SK-N-SH (cell line): ENCODE measurements at regions not wholly inside any gene's neighbourhood (a gene's known extent, or its start where the extent isn't known, plus 50 kb on each side); places are given as distances from the start of the nearest gene placed in this dataset.

Experiments
- CTCF ChIA-PET: fragments of 300-600, 350-600 bp; formaldehyde crosslinking; extraction: SDS; loops from one replicate; lab custom pipeline; 2021; lab: Yijun Ruan, JAX
- POLR2A ChIA-PET: fragments of 350-600 bp; sonication (Branson Sonifier 250); formaldehyde crosslinking; extraction: SDS; loops from one replicate; lab custom pipeline; 2020; ENCODE audit warnings: antibody characterized with exemption, inconsistent platforms; lab: Yijun Ruan, JAX
- DNase-seq: peaks from one replicate; pipeline ENCODE4 v3.0.0; 2012
- H2AFZ ChIP-seq: fragments of 200-600 bp; sonication (generic); 2 replicates; pipeline ENCODE4 v1.8.1; 2016; ENCODE audit warnings: antibody characterized with exemption, mild to moderate bottlenecking, low read depth
- H3F3A ChIP-seq: fragments of 200-600 bp; sonication (generic); replicated peaks from 2 replicates; pipeline ENCODE3; 2016; ENCODE audit warnings: antibody characterized with exemption, mild to moderate bottlenecking; ENCODE audit not compliant: insufficient read depth
- H3K27ac ChIP-seq, 2 experiments: fragments of 200-500 bp in 1 of 2; fragments of 200-600 bp in 1 of 2; sonication (Bioruptor generic) in 1 of 2; sonication (generic), shearing (Covaris generic) in 1 of 2; 2 replicates each; pipeline versions ENCODE4 v1.5.1 to v1.6.1; 2014 to 2016; ENCODE audit warnings: low read depth in 2 of 2, inconsistent platforms in 1 of 2, low read length in 1 of 2, mild to moderate bottlenecking in 1 of 2, mixed read lengths in 1 of 2
- H3K27me3 ChIP-seq: fragments of 200-600 bp; sonication (generic), shearing (Covaris generic); 2 replicates; pipeline ENCODE4 v1.6.1; 2016; ENCODE audit warnings: mixed run types; ENCODE audit not compliant: insufficient read depth
- H3K36me3 ChIP-seq, 2 experiments: fragments of 200-500 bp in 1 of 2; fragments of 200-600 bp in 1 of 2; sonication (Bioruptor generic) in 1 of 2; sonication (generic) in 1 of 2; replicated peaks in 1 of 2; 2 replicates each; pipeline versions ENCODE3 to v1.5.1; 2014 to 2016; ENCODE audit warnings: low read length in 1 of 2, mild to moderate bottlenecking in 1 of 2; ENCODE audit not compliant: insufficient read depth in 2 of 2, control insufficient read depth in 1 of 2
- H3K4me1 ChIP-seq, 2 experiments: fragments of 200-500 bp in 1 of 2; fragments of 200-600 bp in 1 of 2; sonication (Bioruptor generic) in 1 of 2; sonication (generic), shearing (Covaris generic) in 1 of 2; 2 replicates each; pipeline versions ENCODE4 v1.5.1 to v1.6.1; 2014 to 2016; ENCODE audit warnings: low read depth in 1 of 2, low read length in 1 of 2, mixed run types in 1 of 2; ENCODE audit not compliant: insufficient read depth in 2 of 2, control insufficient read depth in 1 of 2
- H3K4me2 ChIP-seq: fragments of 200-600 bp; sonication (generic), shearing (Covaris generic); 2 replicates; pipeline ENCODE4 v1.6.1; 2017; ENCODE audit warnings: mixed run types
- H3K4me3 ChIP-seq, 2 experiments: fragments of 200-500 bp in 1 of 2; fragments of 200-600 bp in 1 of 2; sonication (Bioruptor generic) in 1 of 2; sonication (generic), shearing (Covaris generic) in 1 of 2; 2 replicates each; pipeline versions ENCODE4 v1.5.1 to v1.8.1; 2014 to 2016; ENCODE audit warnings: low read depth in 2 of 2, inconsistent platforms in 1 of 2, low read length in 1 of 2, mild to moderate bottlenecking in 1 of 2, mixed read lengths in 1 of 2, moderate library complexity in 1 of 2
- H3K79me2 ChIP-seq: fragments of 200-600 bp; sonication (generic); 2 replicates; pipeline ENCODE4 v1.8.1; 2017; ENCODE audit warnings: mild to moderate bottlenecking; ENCODE audit not compliant: insufficient read depth
- H3K9ac ChIP-seq: fragments of 200-600 bp; sonication (generic); 2 replicates; pipeline ENCODE4 v1.6.1; 2017; ENCODE audit warnings: mixed run types
- H3K9me2 ChIP-seq: fragments of 200-600 bp; sonication (generic); 2 replicates; pipeline ENCODE4 v1.6.1; 2017; ENCODE audit warnings: mixed run types
- H3K9me3 ChIP-seq: fragments of 200-600 bp; sonication (generic); 2 replicates; pipeline ENCODE4 v1.6.1; 2017; ENCODE audit warnings: mixed run types, mild to moderate bottlenecking, moderate library complexity
- H4K20me1 ChIP-seq: fragments of 200-600 bp; sonication (generic); 2 replicates; pipeline ENCODE4 v1.6.1; 2017; ENCODE audit warnings: mild to moderate bottlenecking, mixed run types; ENCODE audit not compliant: insufficient read depth
- EP300 ChIP-seq, 2 experiments: IDR thresholded peaks; 2 replicates each; pipeline versions ENCODE4 v1.4.0 to v1.6.1; 2012; ENCODE audit warnings: borderline replicate concordance in 1 of 2, low read depth in 1 of 2, low read length in 1 of 2
- FOXJ3 ChIP-seq: sonication (generic); formaldehyde crosslinking; IDR thresholded peaks from 2 replicates; pipeline ENCODE4 v1.5.1; 2020; ENCODE audit warnings: mild to moderate bottlenecking, missing genetic modification reagents
- GATA2 ChIP-seq: sonication (generic); formaldehyde crosslinking; IDR thresholded peaks from 2 replicates; pipeline ENCODE4 v1.5.0; 2020; ENCODE audit warnings: mild to moderate bottlenecking, missing genetic modification reagents
- MEF2A ChIP-seq: IDR thresholded peaks from 2 replicates; pipeline ENCODE4 v1.4.0; 2012; ENCODE audit warnings: low read depth, borderline replicate concordance
- NFIC ChIP-seq: IDR thresholded peaks from 2 replicates; pipeline ENCODE4 v1.4.0; 2012; ENCODE audit warnings: borderline replicate concordance
- NRF1 ChIP-seq: IDR thresholded peaks from 2 replicates; pipeline ENCODE4 v1.6.1; 2012; ENCODE audit warnings: low read depth, mild to moderate bottlenecking, low read length
- PBX3 ChIP-seq: IDR thresholded peaks from 2 replicates; pipeline ENCODE4; 2012
- POLR2AphosphoS5 ChIP-seq: IDR thresholded peaks from 2 replicates; pipeline ENCODE4 v1.6.1; 2012; ENCODE audit warnings: low read depth, low read length
- RAD21 ChIP-seq: IDR thresholded peaks from 2 replicates; pipeline ENCODE4 v1.6.1; 2012; ENCODE audit warnings: mild to moderate bottlenecking, low read length
- RCOR1 ChIP-seq: fragments of 150-350 bp; IDR thresholded peaks from 2 replicates; pipeline ENCODE4 v1.6.1; 2017; ENCODE audit warnings: antibody characterized with exemption, low read length
- RFX5 ChIP-seq: IDR thresholded peaks from 2 replicates; pipeline ENCODE4 v1.6.1; 2012; ENCODE audit warnings: mild to moderate bottlenecking, improper control_type of control experiment, low read length
- RXRA ChIP-seq: IDR thresholded peaks from 2 replicates; pipeline ENCODE4 v1.4.0; 2012; ENCODE audit warnings: low read depth, mild to moderate bottlenecking, borderline replicate concordance
- SIN3A ChIP-seq: IDR thresholded peaks from 2 replicates; pipeline ENCODE4 v1.6.1; 2012; ENCODE audit warnings: low read depth, mild to moderate bottlenecking, low read length, moderate library complexity, borderline replicate concordance
- SMC3 ChIP-seq: IDR thresholded peaks from 2 replicates; pipeline ENCODE4 v1.6.1; 2012; ENCODE audit warnings: low read depth, low read length, improper control_type of control experiment
- TAF1 ChIP-seq: IDR thresholded peaks from 2 replicates; pipeline ENCODE4 v1.6.1; 2012; ENCODE audit warnings: low read depth, mild to moderate bottlenecking, low read length, moderate library complexity, borderline replicate concordance
- USF1 ChIP-seq: IDR thresholded peaks from 2 replicates; pipeline ENCODE4 v1.4.0; 2012; ENCODE audit warnings: low read depth, borderline replicate concordance
- USF2 ChIP-seq: fragments of 150-350 bp; IDR thresholded peaks from 2 replicates; pipeline ENCODE4 v1.6.1; 2017; ENCODE audit warnings: antibody characterized with exemption, low read length, low read depth, borderline replicate concordance
- WGBS: methylation state at CpG from one replicate; pipeline ENCODE4 v1.1.6; 2017; ENCODE audit warnings: low lambda C conversion rate; 5-methylcytosine and 5-hydroxymethylcytosine counted together
- TF ChIP-seq, protein P1 (sequence below): IDR thresholded peaks from 2 replicates; pipeline ENCODE4 v1.4.0; 2012; ENCODE audit warnings: low read depth

GRCh38 chr2:225275443-225275842 lies 124.1 kb upstream of the NYAP2 start:
- no peak for TF ChIP-seq USF2
- TF ChIP-seq USF1 = no peak
- TF ChIP-seq RAD21 = no peak
- TF ChIP-seq RCOR1 = no peak
- Histone ChIP-seq H3K27me3 (no peaks in the 10 kb centered on the region), H3K36me3 (no peaks in the 10 kb centered on the region), H3K79me2 (no peaks in the 10 kb centered on the region), H3K4me3 (no peak overlapping the region), H3K27ac (no peak overlapping the region), H3K4me1 (peaks cover 0 to 2% of the 10 kb centered on the region in 2 experiments; a peak in 3 of 4 replicates), H3K9ac (no peak overlapping the region), H2AFZ (no peak overlapping the region), H3K4me2 (no peak overlapping the region), H4K20me1 (no peaks in the 10 kb centered on the region), H3K9me2 (no peaks in the 10 kb centered on the region), H3F3A (no peaks in the 10 kb centered on the region), H3K9me3 (no peaks in the 10 kb centered on the region)
- ChIA-PET POLR2A (no interaction called here), CTCF (no interaction called here)
- DNase-seq = no peak

DNA sequence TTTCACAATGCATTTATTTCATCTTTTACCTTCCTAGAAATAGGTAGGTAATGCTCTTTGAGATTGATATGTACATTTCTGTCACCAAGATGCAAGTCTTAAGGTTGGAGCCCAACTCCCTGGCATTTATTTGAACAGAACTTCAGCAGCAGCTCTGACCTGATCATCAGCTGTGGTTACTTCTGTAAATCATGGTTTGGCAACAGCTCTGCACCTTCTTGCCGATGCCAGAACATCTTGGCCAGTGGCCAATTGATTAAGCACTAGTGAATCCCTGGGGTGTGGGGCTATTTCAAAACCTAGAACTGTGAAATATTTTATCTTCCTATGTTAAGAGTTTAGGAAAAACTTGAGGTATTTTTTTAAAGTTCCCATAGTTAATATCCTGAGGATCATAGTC lies 124.8 kb upstream of the NYAP2 start:
- H3K9me2 ChIP-seq = no peaks in the 10 kb centered on the region
- H3F3A ChIP-seq = no peaks in the 10 kb centered on the region
- no peak overlapping the region for H3K4me3 ChIP-seq
- ChIA-PET POLR2A (no interaction called here), CTCF (no interaction called here)
- H3K27me3 ChIP-seq = no peaks in the 10 kb centered on the region
- H3K27ac ChIP-seq = no peak overlapping the region
- no peaks in the 10 kb centered on the region for H3K36me3 ChIP-seq
- H2AFZ ChIP-seq = no peak overlapping the region
- no peaks in the 10 kb centered on the region for H3K79me2 ChIP-seq
- WGBS = 0% methylated on average over 1 of the region's 1 CpG
- no peaks in the 10 kb centered on the region for H3K9me3 ChIP-seq
- no peak overlapping the region for H3K4me2 ChIP-seq
- no peak overlapping the region for H3K9ac ChIP-seq
- TF ChIP-seq NFIC = peak; percentile 67; the same call in 1 of the 2 replicates
- TF ChIP-seq SMC3 = no peak
- H4K20me1 ChIP-seq = no peaks in the 10 kb centered on the region
- DNase-seq = peak; percentile 13
- H3K4me1 ChIP-seq = peaks cover 0 to 2% of the 10 kb centered on the region in 2 experiments; a peak in 3 of 4 replicates

DNA sequence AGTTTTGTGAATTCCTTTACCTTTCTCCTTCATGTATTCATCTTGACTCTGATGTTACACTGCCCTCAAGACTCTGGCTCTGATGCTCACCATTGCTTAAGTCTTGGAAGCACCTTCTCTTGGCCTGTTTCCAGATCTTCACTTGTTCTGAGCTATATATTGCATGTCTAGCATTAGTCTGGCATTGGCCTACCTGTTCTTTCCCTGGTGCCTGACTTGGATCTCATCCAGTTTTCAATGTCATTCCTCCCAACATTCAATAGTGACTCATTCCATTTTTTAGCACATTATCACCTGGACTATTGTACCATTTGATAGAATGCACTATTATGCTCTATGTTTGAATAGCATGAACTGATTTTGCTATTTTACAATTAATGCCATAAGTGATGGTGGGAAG lies 127.3 kb upstream of the NYAP2 start:
- POLR2A ChIA-PET = no interaction called here
- H3K4me2 ChIP-seq = no peak overlapping the region
- H2AFZ ChIP-seq = no peak overlapping the region
- TF ChIP-seq RCOR1 (no peak), TAF1 (no peak), NRF1 (no peak), RXRA (no peak), SMC3 (no peak), USF1 (no peak), FOXJ3 (CRISPR knock-in tag) (no peak), PBX3 (no peak), USF2 (no peak), POLR2AphosphoS5 (no peak), GATA2 (CRISPR knock-in tag) (no peak), SIN3A (no peak), RAD21 (no peak), EP300 (IDR thresholded peaks at IDR 0.05; ENCODE audit: borderline replicate concordance in 1 of 2, low read depth in 1 of 2, low read length in 1 of 2) (no peak), MEF2A (no peak), RFX5 (no peak)
- TF ChIP-seq, protein P1, sequence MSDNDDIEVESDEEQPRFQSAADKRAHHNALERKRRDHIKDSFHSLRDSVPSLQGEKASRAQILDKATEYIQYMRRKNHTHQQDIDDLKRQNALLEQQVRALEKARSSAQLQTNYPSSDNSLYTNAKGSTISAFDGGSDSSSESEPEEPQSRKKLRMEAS = no peak

More for the DNA sequence above, 127.3 kb upstream of the NYAP2 start:
- CTCF ChIA-PET = interaction anchor here (0.8 kb wide), 1 partner anchor 148 kb away, joined by 3 read pairs; no protein-coding TSS in a partner anchor
- H3K36me3 ChIP-seq = no peaks in the 10 kb centered on the region
- H3K9me2 ChIP-seq = no peaks in the 10 kb centered on the region
- no peaks in the 10 kb centered on the region for H3K79me2 ChIP-seq
- H3F3A ChIP-seq = no peaks in the 10 kb centered on the region
- H3K27me3 ChIP-seq = no peaks in the 10 kb centered on the region
- no peaks in the 10 kb centered on the region for H4K20me1 ChIP-seq
- no peak overlapping the region for H3K4me3 ChIP-seq
- H3K9ac ChIP-seq = no peak overlapping the region
- DNase-seq = no peak
- no peak overlapping the region for H3K27ac ChIP-seq
- no peaks in the 10 kb centered on the region for H3K9me3 ChIP-seq
- peaks cover 0 to 2% of the 10 kb centered on the region in 2 experiments; a peak in 3 of 4 replicates for H3K4me1 ChIP-seq
